ENCODE measurements at regions not wholly inside any gene's neighbourhood (a gene's known extent, or its start where the extent isn't known, plus 50 kb on each side); places are given as distances from the start of the nearest gene placed in this dataset.

- DNase-seq, result no peak
These were observed 110.2 kb upstream of the GPC1 start for GRCh38 chr2:240325016-240326007.

GRCh38 chr2:240326246-240326645 lies 109.2 kb upstream of the GPC1 start:
- DNase-seq, result no peak

GRCh38 chr2:240326886-240327285 lies 108.6 kb upstream of the GPC1 start:
- DNase-seq, result no peak

- DNase-seq, result no peak
These were observed 107.9 kb upstream of the GPC1 start for GRCh38 chr2:240327566-240327965.

- no peak for DNase-seq
These were observed 106.9 kb upstream of the GPC1 start for GRCh38 chr2:240328526-240328925.

- no peak for DNase-seq
These were observed 106.3 kb upstream of the GPC1 start for GRCh38 chr2:240329116-240329665.

- DNase-seq, result no peak
These were observed 105.7 kb upstream of the GPC1 start for GRCh38 chr2:240329778-240330177.

GRCh38 chr2:240333985-240334384 lies 101.5 kb upstream of the GPC1 start:
- no peak for DNase-seq

GRCh38 chr2:240335061-240335460 lies 100.4 kb upstream of the GPC1 start:
- no peak for DNase-seq

GRCh38 chr2:240336820-240337427 lies 98.5 kb upstream of the GPC1 start:
- no peak for DNase-seq

- no peak for DNase-seq
These were observed 97.2 kb upstream of the GPC1 start for GRCh38 chr2:240338274-240338673.

GRCh38 chr2:240339411-240340360 lies 95.8 kb upstream of the GPC1 start:
- no peak for DNase-seq

- DNase-seq, result no peak
These were observed 95.1 kb upstream of the GPC1 start for GRCh38 chr2:240340361-240340761.

GRCh38 chr2:240341064-240341463 lies 94.4 kb upstream of the GPC1 start:
- DNase-seq, result no peak

GRCh38 chr2:240343548-240343947 lies 91.9 kb upstream of the GPC1 start:
- DNase-seq, result no peak

GRCh38 chr2:240344904-240345303 lies 90.6 kb upstream of the GPC1 start:
- DNase-seq, result no peak

- DNase-seq, result no peak
These were observed 89.3 kb upstream of the GPC1 start for GRCh38 chr2:240346015-240346752.

- no peak for DNase-seq
These were observed 88.6 kb upstream of the GPC1 start for GRCh38 chr2:240346753-240347372.

- no peak for DNase-seq
These were observed 88.0 kb upstream of the GPC1 start for GRCh38 chr2:240347373-240347940.

- no peak for DNase-seq
These were observed 87.4 kb upstream of the GPC1 start for GRCh38 chr2:240347949-240348500.

GRCh38 chr2:240348522-240348921 lies 86.9 kb upstream of the GPC1 start:
- no peak for DNase-seq

Measured in activated naive CD4-positive, alpha-beta T cell (primary cell).